ENCODE measurements at regions not wholly inside any gene's neighbourhood (a gene's known extent, or its start where the extent isn't known, plus 50 kb on each side); places are given as distances from the start of the nearest gene placed in this dataset.

GRCh38 chr5:106474066-106474465 lies 1196.7 kb downstream of the EFNA5 start:
- ChIA-PET CTCF (no interaction called here), POLR2A (no interaction called here)
- Mint-ChIP-seq H3K9me3 (peaks cover 5% of the 10 kb centered on the region), H3K4me3 (no peak overlapping the region), H3K27me3 (no peaks in the 10 kb centered on the region), H3K27ac (no peak overlapping the region), H3K4me1 (no peaks in the 10 kb centered on the region), H3K36me3 (ENCODE audit: low read depth) (no peaks in the 10 kb centered on the region)
- no peak for TF ChIP-seq CTCF (IDR thresholded peaks at IDR 0.05)
- no peak for DNase-seq
- ATAC-seq (ENCODE audit: low read depth), result no peak
- intact Hi-C loops (cut with micrococcal nuclease), result no loop called here

GRCh38 chr5:106459541-106459940 lies 1211.2 kb downstream of the EFNA5 start:
- POLR2A ChIA-PET, result no interaction called here
- no peaks in the 10 kb centered on the region for H3K36me3 Mint-ChIP-seq (ENCODE audit: low read depth)
- ATAC-seq (ENCODE audit: low read depth) (no peak), DNase-seq (no peak)
- no peaks in the 10 kb centered on the region for H3K4me1 Mint-ChIP-seq
- CTCF ChIA-PET, result no interaction called here
- H3K4me3 Mint-ChIP-seq, result no peak overlapping the region
- no peak overlapping the region for H3K27ac Mint-ChIP-seq
- no peaks in the 10 kb centered on the region for H3K27me3 Mint-ChIP-seq
- TF ChIP-seq CTCF (IDR thresholded peaks at IDR 0.05), result no peak
- H3K9me3 Mint-ChIP-seq, result no peaks in the 10 kb centered on the region
- intact Hi-C loops (cut with micrococcal nuclease), result no loop called here

- Mint-ChIP-seq H3K27ac (no peak overlapping the region), H3K9me3 (peaks cover 4% of the 10 kb centered on the region), H3K27me3 (no peaks in the 10 kb centered on the region), H3K4me3 (no peak overlapping the region), H3K4me1 (no peaks in the 10 kb centered on the region), H3K36me3 (ENCODE audit: low read depth) (no peaks in the 10 kb centered on the region)
- no peak for ATAC-seq (ENCODE audit: low read depth)
- TF ChIP-seq CTCF (IDR thresholded peaks at IDR 0.05), result no peak
- intact Hi-C loops (cut with micrococcal nuclease), result no loop called here
- POLR2A ChIA-PET, result no interaction called here
- no peak for DNase-seq
- CTCF ChIA-PET, result no interaction called here
These were observed 1215.9 kb downstream of the EFNA5 start for GRCh38 chr5:106454651-106455415.

- intact Hi-C loops (cut with micrococcal nuclease), result no loop called here
- Mint-ChIP-seq H3K27ac (no peak overlapping the region), H3K36me3 (ENCODE audit: low read depth) (no peaks in the 10 kb centered on the region), H3K9me3 (peaks cover 4% of the 10 kb centered on the region), H3K27me3 (no peaks in the 10 kb centered on the region), H3K4me3 (no peak overlapping the region), H3K4me1 (no peaks in the 10 kb centered on the region)
- DNase-seq, result no peak
- ChIA-PET POLR2A (no interaction called here), CTCF (no interaction called here)
- no peak for TF ChIP-seq CTCF (IDR thresholded peaks at IDR 0.05)
- ATAC-seq (ENCODE audit: low read depth), result no peak
These were observed 1216.7 kb downstream of the EFNA5 start for GRCh38 chr5:106454050-106454449.

GRCh38 chr5:106451998-106452397 lies 1218.7 kb downstream of the EFNA5 start:
- DNase-seq (no peak), ATAC-seq (ENCODE audit: low read depth) (no peak)
- Mint-ChIP-seq H3K4me1 (no peaks in the 10 kb centered on the region), H3K36me3 (ENCODE audit: low read depth) (no peaks in the 10 kb centered on the region), H3K27me3 (no peaks in the 10 kb centered on the region), H3K4me3 (no peak overlapping the region), H3K27ac (no peak overlapping the region), H3K9me3 (peaks cover 4% of the 10 kb centered on the region)
- ChIA-PET POLR2A (no interaction called here), CTCF (no interaction called here)
- intact Hi-C loops (cut with micrococcal nuclease), result no loop called here
- no peak for TF ChIP-seq CTCF (IDR thresholded peaks at IDR 0.05)

Measured in activated B cell treated with CpG ODN at 0.5 μM for 24 hours (primary cell).